GM19240 (cell line): ENCODE measurements at regions not wholly inside any gene's neighbourhood (a gene's known extent, or its start where the extent isn't known, plus 50 kb on each side); places are given as distances from the start of the nearest gene placed in this dataset.
"Not testable (repeated sequence)": the region's sequence is repeated elsewhere in the genome, so short reads cannot be mapped to it uniquely, and the experiment has no call there.

Experiments used
- DNase-seq: peaks from one replicate; pipeline ENCODE4 v3.0.0; 2011; ENCODE audit warnings: low spot score; ENCODE audit not compliant: insufficient read length

DNA sequence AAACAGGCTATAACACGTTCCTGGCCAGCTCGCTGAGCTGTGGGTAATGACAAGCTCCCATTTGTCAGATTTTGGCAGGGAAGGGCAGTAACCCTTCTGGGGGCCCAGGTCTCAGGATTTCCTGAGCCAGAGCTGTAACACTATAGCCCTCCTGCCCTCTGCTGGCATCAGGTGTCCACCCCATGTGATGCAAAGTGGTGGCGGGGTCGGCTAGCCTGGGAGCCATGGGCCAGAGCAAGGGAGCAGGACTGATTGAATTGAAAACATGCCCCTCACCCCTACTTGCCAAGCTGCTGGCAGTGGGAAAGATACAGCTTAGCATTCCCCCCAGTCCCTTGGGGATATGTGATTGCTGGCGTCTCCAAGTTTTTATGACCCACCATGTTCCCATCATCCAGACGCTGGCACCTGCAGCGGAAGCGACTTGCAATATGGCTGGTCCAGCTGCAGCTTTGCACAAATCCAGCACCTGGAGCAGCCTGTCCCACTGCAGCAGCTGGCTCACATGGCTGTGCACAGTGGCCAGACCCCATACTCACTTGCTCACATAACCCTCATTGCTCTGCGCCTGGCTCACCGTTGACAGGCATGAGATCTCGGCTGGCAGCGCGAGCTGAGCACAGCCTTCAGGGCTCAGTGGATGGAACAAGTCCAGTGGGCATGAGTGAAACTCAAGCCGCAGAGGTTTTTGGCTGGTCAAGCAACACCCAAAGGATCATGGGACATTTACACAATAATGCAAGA lies 1147.8 kb downstream of the JRKL start:
- DNase-seq: no peak

DNA sequence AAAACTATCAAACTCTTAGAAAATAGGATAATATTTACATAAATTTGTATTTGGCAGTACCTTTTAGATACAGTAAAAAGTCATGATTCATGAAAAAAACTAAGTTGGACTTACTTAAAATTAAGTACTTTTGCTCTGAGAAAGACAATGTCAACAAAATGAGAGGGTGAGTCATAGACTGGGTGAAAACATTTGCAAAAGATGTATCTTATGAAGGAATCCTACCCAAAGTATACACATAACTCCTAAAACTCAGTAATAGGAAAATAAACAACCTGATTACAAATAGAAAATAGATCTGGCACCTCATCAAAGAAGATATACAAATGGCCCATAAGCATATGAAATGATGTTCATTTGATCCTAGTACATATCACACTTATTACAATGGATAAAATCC lies 1154.6 kb downstream of the JRKL start:
- DNase-seq: no peak

DNA sequence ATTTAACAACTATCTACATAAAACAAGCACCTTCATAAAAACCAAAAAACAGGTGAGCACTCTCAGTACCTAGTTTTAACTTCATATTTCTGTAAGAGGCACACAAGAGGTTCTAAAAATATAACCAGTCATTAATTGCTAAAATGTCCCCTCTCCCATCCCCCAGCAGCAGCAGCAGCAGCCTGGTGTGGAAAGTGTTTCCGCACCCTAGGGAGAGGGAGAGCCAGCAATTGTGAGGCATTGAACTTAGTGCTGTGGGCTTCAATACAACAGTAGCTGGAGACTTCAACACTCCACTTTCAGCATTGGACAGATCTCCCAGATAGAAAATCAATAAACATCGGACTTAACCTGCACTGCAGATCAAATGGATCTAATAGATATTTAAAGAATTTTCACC lies 1158.5 kb downstream of the JRKL start:
- DNase-seq: no peak

DNA sequence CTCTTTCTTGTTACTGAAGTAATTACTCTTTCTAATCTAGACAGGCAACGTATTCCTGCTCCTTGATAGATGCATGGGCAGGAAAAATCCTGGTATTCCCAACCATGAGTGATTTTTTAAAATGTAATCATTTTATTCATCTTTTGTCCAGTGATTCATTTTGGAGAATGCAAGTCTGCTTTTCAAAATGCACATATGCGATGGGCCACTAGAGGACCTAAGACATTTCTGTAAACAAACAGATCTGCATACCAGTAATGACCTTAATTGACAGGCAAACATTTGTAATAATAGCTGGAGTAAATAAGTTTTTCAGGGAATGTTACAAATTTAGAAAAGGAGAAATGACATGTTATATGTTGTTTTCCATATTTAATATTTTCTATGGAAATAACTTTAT lies 1167.6 kb downstream of the JRKL start:
- DNase-seq: no peak

DNA sequence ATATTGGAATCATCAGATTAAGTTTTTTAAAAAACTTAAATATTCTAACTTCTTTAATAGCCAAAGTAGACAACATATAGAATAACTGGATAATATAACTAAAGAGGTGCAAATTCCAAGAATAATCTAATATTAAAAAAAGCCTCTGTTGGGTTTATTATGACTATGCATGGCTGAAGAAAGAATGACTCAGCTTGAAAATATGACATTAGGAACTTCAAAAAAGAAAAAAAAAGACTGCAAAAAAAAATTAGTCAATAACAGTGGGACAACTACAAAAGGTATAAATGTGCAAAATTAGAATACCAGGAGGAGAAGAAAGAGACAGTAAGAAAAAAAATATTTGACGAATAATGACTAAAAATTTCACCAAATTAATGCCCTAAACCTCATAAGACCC lies 1178.0 kb downstream of the JRKL start:
- DNase-seq: no peak

DNA sequence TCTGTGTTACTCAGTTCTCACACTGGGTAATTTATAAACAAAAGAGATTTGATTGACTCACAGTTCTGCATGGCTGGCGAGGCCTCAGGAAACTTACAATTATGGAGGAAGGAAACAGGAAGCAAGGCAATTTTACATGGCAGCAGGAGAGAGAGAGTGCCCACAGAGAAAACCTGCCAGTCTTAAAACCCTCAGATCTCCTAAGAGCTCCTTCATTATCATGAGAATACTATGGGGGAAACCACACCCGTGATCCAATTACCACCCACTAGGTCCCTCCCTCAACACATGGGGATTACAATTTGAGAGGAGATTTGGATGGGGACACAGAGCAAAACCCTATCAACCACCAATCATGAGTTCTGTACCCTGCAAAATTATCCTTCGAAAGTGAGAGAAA lies 1180.8 kb downstream of the JRKL start:
- no peak for DNase-seq

DNA sequence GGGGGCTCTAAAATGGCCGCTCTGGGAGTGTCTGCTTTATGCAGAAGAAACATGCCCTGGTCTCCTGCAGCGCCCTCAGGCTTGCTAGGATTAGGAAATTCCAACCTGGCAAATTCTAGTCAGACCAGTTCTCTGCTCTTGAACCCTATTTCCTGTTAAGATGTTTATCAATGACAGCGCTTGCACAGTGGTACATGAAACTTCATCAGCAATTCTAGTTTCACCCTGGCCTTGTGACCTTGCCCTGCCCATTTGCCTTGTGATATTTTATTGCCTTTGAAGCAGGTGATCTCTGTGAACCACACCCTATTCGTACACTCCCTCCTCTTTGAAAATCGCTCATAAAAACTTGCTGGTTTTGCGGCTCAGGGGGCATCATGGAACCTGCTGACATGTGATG lies 1184.0 kb downstream of the JRKL start:
- DNase-seq: not testable (repeated sequence)

DNA sequence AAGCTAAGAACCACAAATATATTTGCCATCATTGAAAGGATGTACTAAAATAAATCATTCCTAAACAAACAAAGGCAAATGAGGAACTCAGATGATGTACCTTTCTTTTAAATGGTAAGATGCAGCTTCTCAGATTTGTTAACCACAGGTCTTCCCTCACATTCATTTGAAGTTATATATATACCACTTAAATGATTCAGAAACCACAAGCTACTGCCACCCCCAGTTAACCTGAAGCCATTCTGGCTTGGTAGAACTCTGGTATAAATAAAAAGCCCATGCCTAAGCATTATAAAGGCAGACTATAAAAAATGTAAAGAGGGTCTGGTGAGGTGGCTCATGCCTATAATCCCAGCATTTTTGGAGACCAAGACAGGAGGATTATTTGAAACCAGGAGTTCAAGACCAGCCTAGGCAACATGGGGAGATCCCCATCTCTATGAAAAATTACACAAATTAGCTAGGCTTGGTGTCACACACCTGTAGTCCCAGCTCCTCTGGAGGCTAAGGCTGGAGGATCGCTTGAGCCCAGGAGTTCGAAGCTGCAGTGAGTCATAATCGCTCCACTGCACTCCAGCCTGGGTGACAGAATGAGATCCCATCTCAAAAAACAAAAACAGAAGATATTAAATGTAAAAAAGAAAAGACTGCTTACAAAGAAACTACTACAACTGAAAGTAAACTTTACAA lies 1185.3 kb downstream of the JRKL start:
- DNase-seq: no peak

DNA sequence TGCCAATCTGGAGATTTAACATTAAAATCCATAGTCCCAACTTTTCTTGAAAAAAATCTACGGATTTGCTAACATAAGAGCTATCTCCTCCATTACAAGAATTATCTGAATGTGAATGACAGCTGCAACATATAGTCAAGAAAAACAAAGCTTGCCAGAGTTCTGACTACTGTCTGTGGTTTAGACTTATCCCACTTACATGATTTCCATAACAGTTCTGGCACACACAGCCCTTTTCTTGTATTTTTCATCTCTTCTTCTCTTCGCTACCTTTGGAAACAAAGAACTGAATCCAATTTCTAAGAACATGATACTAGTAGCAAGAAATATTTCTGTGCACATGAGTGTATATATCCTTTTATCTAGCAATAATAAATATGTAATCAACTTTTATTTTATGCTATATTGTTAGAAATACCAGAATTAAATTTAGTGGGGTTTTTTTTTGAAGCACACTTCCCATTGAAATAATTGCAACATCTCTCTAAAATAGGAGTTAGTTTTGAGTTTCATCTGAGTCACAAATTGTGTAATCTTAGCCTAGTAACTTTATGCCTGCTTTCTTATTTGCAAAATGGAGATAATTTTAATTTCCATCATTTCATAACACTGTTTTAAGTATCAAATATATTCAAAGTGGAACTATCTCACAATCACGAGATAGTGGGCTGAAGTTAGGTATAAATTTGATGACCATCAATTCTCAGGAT lies 1217.6 kb downstream of the JRKL start:
- DNase-seq: no peak

DNA sequence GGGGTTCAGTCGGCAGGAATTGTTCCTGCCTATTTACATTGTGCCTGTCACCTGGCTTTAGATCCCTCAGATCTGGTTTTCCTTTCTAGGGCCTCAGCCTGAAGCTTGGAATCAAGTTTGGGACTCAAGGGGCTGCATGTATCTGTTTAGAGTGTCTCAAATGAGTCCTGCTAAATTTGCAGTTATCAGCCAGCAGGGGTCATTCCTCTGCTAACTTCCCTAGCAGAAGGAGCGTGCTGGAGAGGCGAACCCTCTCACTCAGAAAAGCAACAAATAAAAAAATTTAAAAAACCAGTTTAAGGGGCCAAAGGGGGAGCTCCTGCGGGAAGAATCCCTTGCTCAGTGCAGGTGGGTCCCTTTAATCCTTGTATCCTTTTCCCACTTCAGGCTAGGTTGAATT lies 1220.2 kb downstream of the JRKL start:
- DNase-seq: no peak

DNA sequence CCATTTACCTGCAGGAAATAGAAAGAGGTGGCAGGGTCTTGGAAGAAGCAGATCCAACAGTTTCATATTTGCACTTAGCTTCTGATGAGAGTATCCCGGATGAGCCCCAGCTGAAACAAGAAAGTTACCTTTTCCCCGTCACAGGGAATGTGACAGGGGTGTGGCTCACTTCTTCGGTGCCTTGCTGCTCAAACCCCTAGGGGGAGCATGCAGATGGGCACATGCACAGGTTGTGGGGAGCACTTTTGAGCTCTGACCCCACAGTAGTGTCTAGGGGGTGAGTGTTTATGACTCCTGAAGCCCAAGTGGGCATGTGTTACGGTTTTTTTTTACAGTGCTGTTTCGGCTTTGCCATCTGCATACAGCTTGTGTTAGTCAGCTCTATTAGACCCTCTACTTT lies 1221.0 kb downstream of the JRKL start:
- no peak for DNase-seq

DNA sequence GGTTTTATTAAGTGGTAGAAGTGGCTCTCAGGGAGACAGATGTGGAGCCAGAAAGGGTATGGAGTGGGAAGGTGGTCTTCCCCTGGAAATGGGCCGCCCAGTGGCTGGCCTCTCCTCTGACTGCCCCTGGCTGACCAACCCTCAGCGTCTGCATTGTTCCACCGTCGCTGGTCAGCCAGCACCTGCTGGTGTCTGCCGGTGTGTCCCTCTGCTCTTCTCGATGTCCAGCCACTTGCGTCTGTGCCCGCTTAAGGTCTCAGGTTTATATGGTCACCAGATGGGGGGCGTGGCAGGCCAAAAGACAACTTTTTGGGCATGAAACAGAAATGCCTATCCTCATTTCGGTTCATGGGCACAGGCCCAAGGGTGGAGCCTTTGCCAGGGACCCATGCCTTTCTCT lies 1221.5 kb downstream of the JRKL start:
- no peak for DNase-seq

DNA sequence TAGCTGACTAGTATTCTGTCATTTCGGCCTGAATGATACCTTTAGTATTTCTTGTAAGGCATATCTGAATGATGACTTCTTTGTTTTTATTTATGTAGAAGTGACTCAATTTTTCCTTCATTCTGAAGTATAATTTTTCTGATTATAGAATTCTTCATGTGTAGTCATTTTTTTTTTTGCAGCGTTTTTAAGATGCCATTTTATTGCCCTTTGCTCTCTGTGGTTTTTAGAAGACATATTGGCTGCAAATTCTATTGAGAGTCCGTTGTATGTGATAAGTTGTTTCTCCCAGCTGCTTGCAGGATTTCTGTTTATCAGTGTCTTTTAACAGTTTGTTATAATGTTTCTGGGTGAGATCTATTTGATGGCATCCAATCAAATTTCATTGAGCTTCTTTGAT lies 1224.8 kb downstream of the JRKL start:
- no peak for DNase-seq

DNA sequence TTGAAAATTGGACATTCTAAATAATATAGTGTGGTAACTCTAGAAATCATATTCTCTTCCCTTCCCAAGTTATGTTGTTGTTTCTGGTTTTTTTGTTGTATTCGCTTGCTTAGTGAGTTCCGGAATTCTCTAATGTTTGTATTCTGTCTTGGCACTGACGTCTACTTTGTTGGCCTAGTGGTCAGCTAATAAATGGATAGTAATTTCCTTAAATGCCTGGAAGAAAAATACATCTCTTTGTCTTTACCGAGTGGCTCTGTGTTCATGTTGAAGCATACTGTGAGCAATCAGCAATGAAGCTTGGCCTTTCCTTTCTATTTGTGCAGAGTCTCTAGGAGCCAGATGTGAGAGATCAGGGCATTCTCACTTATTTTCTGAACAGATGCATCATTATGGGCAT lies 1225.7 kb downstream of the JRKL start:
- no peak for DNase-seq

DNA sequence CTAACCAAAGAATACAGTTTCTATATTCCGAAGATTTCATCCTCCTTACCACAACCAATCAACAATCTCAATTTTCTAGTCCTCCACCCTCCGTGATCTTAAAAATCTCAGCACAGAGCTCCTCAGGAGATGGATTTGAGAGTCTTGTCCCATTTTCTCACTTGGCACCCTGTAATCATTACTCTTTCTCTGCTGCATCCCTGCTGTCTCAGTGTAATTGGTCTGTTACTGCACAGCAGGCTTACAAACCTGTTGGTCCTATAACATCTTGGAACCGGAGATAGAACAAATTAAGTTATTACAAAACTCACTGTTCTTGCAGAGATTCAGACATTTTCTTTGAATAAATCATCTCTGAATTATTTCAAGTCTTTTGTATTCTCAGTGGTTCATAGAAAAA lies 1227.2 kb downstream of the JRKL start:
- no peak for DNase-seq

DNA sequence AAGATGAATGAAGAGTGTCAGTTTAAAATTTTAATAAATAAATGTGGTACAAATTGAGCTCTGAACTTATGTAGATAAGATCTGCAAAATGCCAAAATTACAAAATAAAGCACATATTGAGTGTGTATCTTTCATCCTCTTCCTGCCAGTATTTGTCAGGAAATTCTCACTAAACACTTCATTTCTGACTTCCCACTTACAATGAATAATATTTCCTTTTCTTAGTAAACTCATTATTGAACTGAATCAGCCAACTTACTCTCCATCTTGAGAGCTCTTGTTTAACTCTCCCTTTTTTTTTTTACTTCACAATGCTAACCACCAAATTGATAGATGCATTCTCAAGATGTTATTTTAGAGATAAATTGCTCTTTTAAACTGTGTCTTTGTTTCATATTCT lies 1230.2 kb downstream of the JRKL start:
- no peak for DNase-seq

DNA sequence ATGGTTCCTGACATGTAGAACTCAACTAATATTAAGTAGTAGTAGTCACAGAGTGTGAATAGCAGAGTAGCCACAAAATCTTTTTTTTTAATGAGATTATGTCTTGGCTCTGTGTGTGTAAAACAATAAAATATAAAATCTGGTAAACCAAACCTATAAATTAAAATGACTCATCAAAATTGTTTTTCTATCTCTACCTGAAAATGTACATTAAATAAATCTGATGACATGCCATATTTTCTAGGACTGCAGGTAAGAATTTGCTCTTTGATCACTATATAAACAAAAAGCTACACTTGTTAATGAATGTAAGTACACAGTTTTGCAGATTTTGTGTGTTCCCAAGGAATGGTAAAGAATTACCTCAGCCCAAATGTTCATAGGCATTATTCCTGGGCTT lies 1231.5 kb downstream of the JRKL start:
- DNase-seq: no peak

DNA sequence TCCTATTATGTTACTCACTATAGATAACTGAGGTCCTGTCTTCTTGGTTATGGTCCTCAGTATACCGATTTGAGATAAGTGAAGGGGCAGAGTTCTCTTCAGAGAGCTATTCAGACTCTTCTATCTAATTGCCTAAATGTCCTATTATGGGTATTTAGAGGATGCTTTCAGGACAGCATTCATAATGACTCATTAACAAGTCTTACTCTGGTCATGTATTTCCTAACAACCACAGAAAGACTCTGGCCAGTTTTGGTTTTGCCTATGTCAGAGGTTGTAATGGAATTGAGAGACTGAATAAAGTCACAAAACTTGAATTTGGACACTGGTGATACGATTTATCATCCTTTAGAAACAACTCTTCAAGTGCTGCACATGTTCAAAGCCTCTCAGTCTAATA lies 1233.0 kb downstream of the JRKL start:
- no peak for DNase-seq

DNA sequence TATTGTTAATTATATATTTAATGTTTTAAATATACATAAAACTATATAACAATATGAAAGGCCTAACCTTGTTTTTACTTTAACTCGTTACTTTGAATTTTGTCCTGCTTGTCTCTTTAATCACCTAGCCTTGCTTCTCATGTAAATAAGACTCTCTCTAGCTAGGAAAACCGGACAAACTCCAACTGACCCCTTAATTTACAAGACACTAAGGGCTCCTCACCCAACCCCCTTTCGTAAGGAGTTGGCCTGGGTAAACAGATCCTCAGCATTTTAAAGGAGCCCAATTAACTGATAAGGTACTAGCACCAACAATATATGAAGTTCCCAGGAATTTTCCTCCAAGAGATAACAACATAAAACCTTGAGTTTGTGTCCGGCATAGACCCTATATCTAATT lies 1246.9 kb downstream of the JRKL start:
- DNase-seq: not testable (repeated sequence)

DNA sequence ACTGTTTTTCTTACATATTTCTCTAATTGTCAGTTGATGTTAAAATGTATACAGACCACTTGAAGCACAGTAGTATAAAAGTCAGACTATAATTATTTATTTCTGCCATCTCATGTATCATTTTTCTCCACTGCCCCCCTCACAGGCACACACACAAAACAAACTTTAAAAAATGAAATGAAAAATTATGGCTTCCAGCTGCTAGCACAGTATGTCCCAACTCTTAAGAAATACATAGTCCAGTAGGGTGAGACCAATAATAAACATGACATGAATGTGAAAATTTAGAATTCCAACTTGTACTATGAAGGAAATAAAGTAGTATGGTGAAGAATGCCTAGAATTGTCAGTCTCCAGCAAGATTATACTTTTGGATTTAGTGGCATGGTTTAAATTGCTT lies 1247.9 kb downstream of the JRKL start:
- DNase-seq: no peak

DNA sequence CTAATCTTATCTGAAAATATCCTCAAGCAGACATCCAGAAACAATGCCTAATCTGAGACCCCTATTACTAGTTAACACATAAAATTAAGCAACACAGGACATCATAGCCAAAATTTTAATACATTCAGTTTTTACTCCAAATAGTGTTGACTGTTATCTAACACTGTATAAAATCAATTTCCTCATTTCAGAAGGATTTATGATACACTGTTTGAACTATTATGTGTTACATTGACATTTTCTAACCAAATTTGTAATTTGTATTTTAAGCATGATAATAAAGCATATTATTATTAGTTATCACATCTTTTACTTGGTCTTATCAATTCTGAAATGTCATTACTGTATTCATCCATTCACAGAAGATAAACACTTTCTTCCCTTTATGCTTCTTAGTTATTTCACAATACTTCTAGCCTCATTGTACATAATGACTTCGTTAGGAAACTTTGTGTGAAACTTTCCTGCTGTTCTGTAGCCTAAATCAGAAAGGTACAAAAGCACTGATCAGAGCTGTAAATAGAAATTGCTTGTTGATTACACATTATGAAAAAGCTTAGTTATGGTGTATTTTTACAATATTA lies 1248.9 kb downstream of the JRKL start:
- DNase-seq: no peak

DNA sequence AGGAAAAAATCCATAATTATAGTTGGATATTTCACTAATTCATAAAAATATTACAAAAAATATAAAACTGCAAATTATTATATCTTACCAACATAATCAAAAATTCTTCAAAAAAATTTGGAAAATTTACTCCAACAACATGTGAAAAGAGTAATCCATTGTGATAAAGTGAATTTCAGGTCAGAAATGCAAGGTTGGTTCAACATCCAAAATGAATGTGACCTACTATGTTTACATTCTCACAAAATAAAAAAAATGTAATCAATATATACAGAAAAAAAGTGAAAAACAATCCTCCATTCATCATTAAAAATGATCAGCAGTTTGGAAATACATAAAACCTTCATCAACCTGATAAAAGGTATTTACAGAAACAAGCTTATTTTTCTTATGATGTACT lies 1252.2 kb downstream of the JRKL start:
- DNase-seq: no peak
